ENCODE measurements at regions not wholly inside any gene's neighbourhood (a gene's known extent, or its start where the extent isn't known, plus 50 kb on each side); places are given as distances from the start of the nearest gene placed in this dataset.

DNA sequence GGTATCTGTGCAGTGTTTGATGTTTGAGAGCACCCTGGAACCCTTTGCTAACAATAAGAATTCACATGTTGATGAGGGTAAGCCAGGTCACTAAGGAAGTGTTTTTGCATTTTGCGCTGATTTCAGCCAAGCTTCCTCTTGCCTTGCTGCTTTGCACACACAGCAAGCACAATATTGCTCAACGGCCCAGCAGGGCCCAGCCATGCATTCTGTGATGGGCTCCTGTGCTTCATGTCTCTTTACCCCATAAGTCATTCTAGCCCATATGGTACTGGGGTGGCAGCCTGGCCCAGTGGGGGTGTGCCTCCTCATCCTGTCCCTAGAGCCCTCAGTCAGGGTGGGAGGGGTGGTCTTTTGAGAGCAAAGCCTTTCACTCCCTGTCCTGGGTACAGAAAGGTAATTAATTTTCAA, 481.3 kb downstream of the GADD45G start:
- DNase-seq, result no peak

DNA sequence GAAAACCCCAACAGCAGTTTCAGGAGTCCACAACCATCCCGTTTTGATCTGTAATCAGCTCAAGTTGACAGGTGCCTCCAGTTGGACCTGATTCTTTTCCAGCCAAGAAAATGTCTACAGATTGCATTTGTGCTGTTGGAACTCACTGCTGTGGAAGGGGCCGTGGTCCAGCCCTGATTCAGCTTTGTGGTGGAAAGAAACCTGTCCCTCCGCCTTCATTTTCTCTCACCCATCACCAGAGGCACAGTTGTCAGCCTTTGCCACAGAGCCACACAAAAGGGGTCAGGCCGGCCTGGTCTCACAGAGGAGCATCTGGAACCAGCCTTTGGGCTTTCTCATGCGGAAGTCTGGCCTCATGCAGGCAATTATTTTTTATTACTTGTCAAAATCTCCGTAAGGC, 483.6 kb downstream of the GADD45G start:
- no peak for DNase-seq

DNA sequence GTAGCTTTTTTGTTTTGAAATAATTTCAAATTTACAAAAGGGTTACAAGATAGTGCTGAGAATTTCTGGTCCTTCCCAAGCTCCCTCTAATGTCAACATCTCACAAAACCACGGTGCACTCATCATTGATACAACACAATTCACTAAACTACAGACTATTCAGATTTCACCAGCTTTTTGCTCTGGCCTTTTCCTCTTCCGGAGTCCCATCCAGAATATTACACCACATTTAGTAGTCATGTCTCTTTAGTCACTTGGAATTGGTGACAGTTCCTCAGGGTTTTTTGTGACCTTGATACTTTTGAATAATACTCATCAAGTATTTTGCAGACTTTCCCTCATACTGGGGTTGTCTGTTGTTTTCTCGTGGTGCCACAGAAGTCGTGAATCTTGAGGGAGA, 484.0 kb downstream of the GADD45G start:
- no peak for DNase-seq

DNA sequence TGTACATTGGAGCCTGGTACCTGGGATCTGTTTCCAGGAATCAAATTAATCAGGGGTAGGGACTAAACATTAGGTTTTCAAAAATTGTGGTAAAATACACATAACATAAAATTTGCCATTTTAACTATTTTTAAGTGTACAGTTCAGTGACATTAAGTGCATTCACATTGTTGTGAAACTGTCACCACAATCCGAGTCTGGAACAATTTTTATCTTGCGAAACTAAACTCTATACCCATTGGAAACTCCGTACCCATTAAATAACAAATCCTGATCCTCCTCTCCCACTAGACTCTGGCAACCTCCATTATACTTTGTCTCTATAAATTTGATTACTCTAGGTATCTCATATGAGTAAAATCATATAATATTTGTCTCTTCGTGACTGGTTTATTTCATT, 486.2 kb downstream of the GADD45G start:
- DNase-seq, result no peak

DNA sequence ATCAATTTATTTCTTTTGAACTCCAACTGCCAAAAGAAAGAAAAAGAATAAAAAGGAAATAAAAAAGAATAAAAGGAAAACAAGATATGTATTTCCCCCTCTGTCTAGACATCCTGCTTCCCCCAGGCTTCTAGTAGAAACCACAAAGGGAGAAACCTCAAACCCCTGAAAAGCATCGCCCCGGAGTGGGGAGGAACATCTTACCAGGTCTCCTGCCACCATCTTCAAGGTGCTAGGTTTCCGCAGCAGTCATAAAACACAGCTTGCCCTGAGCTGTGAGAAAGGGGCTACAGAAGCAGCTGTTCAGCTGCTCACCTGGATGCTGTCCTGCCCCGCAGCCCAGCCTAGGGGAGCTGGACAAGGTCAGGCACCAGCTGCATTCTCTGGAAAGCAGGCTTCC, 487.7 kb downstream of the GADD45G start:
- DNase-seq, result no peak

DNA sequence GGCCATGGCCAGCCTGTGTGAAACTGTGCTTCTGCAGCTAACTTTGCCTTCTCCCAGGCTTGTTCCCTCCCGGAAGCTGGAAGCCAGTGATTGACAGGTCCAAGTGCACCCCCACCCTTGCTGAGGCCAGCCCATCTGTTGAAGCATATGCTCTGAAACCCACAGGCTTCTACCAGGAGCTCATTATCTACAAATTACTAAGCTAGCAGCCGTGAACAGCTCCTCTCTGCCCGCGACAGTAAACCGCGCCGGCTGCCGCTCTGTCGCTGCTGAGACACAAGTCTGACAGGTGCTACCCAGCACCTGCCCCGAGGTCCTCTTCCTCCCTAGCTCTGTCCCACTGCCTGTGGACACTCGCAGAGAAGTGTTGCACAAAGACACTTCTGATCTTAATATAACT, 490.9 kb downstream of the GADD45G start:
- no peak for DNase-seq

DNA sequence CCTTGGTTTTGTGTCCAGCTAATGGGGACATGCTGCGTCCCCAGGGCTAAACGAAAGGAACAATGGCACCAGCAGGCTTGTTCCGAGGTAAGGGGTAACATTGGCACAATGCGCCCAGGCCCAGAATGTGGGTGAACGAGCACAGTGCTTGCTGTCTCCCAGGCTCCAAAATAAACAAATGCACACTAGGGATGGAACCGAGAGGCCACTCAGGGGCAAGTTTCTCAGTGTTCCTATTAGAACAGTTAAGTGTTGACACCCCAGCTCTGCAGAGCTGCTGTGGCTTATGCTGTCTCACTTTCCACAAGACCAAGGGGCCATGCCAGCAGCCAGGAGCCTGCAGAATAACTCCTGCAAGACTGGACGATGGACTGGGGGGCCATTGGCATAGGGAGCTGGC, 492.4 kb downstream of the GADD45G start:
- no peak for DNase-seq

DNA sequence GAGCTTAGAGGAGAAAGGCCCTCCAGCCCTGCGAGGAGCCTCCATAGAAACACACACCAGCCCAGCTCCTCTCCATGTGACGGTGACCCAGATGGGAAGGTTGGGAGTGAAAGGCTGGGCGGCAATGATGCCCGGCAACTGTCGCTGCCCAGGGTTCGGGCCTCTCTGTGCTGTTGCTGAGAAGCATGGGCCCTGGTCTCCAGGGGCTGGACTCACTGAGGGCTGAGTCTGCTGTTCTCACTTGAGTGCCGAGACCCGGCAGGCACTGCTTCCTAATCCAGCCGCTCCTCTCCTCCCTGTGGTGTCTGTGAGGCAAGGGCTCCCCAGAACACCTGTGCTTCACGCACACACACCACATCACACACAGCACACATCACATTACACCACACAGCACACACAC, 493.6 kb downstream of the GADD45G start:
- DNase-seq, result no peak

DNA sequence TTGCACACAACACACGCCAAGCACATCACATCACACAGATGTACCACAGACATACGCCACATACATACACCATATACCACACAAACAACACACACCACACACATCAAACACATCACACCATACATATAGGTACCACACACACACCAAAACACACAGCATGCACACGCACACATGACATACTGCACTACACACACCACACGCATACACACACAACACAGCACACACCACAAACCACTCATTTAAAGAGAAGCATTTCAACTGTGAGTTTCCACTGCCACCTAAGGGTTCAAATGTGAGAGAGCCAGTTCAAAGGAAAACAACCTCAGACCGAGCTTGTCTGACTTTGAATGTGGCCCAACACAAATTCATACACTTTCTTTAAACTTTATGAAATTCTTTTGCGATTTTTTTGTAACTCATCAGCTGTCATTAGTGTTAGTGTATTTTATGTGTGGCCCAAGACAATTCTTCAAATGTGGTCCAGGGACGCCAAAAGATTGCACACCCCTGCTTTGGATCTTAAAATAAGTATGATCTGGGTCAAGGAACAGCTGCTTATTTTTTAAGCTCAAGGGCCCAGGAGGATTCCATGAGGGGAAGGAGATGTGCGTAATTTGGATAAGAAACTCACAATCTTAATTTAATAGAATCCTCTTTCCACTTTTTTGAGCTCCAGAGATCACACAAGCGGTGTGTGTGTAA, 494.6 kb downstream of the GADD45G start:
- DNase-seq, result no peak

DNA sequence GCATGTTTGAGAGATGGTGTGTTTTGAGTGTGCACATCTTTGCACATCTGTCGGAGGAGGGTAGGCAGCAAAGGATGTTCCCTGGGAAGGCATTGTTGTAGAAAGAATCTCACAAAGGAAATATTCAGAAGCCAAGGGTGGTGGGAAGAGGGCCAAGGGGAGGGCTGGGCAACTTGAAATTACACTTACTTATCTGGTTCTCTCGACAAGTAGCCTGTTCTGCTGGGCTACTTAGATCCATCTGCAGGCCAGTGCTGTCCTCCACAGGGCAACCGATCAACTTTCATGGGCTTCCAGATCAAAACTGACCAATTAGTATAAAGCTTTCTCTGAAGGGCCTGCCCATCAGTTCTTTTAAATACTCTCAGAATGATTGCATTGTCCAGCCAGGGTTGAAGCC, 495.2 kb downstream of the GADD45G start:
- DNase-seq, result no peak

DNA sequence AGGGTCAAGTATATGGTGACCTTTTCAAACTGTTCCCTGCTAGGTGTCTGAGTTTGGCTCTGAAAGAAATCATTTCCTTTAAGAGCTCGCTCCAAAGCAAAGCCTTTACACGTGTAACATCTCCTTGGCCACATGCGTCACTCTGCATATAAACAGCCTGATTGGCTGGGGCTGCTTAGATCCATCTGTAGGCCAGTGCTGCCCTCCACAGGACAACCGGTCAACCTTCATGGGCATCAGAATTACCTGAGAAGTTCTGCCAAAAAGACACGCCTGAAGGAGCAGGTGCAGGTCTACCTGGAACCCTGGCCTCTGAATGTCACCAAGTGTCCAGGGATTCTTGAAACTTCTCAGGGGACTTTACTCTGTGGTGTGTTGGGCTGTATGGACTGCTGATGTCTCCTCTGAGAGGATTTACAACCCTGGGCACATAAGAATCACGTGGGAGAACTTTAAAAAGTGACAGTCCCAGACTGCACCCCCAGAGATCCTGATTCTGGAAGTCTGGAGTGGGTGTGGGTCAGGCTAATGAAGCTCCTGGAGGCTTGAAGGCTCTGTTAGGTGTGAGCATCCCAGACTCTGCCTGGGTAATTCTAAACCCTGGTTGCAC, 497.6 kb downstream of the GADD45G start:
- peak; percentile 61 for DNase-seq

DNA sequence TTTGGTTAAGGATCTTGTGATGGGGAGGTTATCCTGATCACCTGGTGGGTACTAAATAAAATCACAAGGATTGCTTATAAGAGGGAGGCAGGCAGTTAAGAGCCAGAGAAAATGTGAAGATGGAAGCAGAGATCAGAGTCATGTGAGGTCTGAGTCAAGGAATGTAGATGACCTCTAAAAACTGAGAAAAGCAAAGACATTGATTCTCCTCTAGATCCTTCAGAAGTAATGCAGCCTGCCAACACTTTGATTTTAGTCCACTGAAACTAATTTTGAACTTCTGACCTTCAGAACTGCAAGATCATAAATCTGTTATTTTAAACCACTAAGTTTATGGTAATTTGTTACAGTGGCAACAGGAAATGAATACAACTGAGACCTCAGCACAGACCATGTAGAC, 499.0 kb downstream of the GADD45G start:
- DNase-seq, result no peak

DNA sequence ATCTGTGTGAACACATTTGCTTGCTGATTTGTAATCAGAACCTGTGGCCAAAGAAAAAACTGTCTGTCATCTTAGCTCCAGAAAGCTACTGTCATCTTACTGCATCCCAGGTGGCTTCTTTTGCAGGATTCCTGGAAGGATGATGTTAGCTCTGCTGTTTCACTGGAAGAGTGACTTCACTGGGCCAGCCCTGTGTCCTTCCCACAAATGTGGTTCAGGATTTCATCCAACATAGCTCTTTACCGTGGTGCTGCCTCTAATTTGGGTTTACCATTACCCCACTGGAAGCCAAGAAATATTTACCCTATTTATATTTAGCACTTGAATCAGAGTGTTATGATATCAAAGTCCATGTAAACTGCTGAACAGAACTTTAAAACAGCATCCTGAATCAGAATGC, 501.0 kb downstream of the GADD45G start:
- DNase-seq, result no peak

DNA sequence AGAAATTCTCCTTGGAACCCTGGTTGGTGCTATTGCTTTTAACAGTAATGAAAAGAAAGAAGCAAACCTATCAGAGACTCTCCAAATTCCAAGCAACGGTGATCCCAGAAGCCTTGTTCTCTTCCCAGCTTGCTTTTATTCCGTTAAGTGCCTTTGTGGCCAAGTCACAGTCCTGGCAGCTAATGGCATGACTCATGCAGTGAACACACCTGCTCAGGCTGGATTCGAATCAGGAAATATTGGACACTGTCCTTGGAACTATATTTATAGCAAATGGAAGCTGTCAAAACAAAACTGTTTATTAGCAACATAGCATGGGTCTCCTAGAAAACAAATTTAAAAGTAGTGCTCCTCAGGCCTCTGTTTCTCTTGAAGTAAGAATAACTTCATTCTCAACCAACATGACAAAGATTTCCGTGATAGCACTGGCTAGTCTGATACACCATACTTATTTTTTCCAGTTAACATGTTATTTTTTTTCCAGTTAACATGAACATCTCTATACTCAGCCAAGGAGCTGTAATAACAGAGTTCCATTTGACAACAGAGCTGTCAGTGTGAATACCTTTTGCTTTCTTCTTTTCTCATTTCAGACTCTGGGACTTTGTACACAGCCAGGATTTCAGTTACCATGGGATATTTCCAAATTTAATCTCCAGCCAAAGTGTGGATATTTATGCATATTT, 502.4 kb downstream of the GADD45G start:
- DNase-seq, result no peak

DNA sequence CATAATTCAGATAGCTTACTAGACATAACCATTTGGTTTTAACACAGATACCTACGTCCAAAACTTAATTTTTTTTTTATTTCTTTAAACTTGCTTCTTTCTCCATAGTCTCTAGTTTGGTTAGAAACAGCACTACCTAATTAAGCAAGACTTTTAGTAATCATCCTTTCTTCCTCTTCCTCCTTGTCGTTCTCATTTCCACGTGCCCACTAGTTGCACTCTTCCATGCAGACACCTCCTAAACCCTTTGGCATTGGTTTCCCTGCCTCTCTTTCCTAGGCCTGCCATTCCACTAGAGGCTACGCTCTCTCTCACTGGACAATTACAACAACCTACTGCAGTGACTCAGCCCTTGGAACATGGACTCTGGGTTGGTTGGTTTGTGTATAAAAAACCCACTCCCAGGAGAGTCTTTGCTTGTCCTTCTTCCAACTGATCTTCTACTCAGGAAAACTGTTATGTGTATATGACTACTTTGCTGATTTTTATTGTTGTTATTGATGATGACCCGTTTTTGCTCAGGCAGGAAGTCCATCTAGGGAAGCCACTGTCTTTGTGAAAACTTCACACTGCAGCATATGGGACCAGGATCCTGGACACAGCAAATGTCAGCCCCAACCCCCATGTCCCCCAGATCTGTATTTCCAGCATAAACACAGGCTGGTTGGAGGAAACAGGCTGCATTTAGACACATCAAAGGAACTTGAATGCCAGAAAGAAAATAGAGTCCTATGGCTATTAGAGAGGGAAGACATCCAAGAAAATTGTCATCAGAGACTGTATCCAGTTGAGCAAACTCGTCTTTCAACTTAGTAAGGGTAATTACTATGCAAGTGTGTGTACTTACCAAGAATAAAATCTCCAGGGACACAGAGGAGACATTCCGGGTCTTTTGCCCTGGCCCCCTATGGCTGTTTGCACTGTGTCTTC, 503.2 kb downstream of the GADD45G start:
- no peak for DNase-seq

DNA sequence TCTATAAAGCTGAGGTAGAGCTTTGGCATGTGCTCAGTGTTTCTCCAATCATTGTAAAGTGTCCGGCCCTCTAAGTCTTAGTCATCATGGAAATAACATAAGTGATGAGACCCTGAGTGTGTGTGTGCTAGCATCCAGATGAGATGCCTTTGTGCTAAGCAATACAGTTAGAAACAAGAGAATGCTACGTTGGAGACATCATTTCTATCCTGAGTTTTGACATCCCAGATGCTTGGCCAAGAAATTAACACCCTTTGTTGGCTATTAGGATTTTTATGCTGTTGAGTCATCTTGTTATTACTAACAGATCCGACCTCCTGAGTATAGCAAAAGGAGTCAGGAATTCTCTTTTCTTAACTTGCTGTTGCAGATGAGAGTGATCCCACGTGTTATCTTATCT, 508.0 kb downstream of the GADD45G start:
- no peak for DNase-seq

DNA sequence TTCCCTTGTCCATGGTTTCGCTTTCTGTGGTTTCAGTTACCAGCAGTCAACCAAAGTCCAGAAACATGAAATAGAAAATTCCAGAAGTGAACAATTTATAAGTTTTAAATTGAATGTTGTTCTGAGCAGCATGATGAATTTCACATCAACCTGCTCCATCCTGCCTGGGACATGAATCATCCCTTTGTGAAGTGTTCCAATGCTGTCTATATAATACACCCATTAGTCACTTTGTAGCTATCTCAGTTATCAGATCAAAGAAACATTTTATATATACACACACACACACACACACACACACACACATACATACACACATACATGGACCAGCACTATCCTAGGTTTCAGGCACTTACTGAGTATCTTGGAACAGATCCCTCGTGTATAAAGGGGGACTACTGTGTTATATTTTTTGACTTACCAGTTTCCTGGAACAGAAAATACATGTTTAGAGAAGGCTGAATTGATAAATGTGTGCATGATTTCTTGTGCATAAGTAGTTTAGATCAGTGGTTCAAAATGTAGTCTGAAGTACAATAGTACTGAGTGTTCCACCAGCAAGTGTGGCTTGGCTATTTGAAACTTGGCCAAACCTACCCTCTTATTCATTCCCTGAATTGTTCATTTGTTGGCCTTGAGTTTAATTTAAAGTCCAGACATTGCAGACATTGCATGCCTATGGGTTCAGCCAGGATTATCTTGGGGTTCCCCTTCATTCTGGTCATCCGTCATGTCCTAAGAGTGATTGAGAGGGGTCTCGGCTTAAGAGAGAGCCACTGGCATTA, 510.0 kb downstream of the GADD45G start:
- no peak for DNase-seq

DNA sequence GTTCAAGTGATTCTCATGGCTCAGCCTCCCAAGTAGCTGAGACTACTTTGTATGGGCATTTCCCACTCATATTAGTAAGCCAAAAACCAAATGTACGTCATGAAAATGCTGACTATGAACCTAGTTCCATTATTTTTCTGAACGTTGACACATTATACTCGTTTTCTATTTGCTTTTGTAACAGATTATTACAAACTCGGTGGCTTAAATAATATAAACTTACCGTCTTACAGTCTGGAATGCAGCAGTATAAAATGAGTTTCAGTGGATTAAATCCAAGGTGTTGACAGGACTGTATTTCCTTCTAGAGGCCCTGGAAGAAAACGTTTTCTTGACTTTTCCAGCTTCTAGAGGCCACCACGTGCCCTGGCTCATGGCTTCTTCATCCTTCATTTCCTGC, 517.0 kb downstream of the GADD45G start:
- no peak for DNase-seq

DNA sequence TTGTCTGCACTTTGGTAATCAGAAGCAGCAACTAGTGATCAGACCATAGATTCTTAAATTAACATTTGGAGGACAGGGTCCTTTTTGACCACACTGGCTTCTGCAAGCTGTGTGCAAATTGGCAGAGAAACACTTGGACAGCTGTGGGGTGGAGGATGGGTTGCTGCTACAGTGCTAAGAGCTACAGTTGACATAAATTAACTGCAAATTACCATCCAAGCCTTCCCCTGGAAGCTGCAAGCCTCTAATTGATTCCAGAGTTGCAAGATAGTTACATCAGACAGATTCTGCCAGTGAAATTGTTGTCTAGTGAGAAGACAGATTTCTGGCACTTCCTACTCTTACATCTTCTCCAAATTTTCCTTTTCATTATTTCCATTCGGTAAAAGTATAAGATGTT, 517.7 kb downstream of the DIRAS2 start:
- DNase-seq, result no peak

DNA sequence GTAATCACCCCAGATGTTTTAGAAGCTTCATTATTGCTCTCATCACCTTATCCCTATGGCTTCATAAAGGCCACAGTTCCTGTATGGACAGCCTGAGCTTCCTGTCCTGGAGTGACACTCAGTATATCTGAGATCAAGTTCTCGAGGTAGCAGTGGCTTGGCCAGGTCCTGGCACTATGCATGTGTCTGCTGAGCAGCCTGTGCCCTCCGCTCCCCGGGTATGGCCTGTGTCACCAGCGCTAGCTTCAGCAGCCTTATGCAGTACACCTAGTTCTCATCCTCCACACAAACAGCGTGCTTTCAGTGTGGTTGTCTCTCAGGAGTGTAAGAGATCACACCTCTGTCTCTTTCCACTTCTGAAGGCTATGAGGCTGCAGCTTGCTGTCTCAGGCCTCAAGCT, 514.7 kb downstream of the DIRAS2 start:
- DNase-seq, result no peak

DNA sequence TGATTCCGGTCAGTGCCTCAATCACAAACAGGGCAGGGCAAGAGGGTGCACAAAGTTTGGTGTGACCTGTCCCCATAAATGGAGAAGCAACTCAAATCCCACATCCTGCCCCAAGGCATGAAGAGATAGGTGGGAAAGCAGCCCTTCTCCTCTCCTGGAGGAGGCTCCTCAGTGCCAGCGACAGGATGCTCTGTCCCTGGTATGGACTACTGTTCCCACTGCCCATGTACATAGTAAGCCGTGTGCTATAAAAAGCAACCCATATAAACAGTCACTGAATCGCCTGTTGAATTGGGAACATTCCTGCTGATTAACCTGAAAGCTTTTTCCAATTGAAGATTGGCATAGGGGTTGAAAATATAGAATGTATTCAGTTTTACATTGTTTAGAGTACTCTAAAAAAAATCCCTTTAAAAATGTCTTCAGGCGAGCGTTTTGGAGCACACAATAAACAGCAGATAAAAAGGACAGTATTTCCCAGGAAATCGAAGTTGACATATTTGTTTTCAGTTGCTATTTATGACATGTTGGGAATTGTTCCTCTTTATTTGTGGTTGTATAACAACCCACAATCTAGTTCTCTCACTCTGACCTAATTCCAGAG, 513.9 kb downstream of the DIRAS2 start:
- no peak for DNase-seq

DNA sequence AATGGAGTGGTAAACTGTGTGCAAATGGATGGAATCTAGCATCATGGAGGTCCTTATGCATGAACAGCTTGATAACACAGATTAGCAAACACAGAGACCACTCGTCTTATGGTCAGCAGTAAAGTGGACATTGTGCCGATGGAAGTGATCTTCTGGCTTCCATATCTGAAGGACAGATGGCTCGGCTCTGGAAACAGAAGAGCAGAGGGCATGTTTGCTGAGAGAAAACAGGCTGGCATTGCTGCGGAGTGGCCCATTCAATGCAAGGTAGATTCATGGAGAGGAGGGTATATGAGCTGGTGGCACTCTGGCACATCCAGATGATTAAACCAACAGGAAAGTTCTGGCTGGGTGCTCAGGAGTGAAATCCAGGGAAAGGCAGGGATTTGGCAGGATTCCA, 513.2 kb downstream of the DIRAS2 start:
- DNase-seq, result no peak

Data from activated T-cell treated with anti-CD3 and anti-CD28 coated beads for 4 hours (primary cell).